HG03045 (cell line): ENCODE measurements at regions not wholly inside any gene's neighbourhood (a gene's known extent, or its start where the extent isn't known, plus 50 kb on each side); places are given as distances from the start of the nearest gene placed in this dataset.
"Not testable (repeated sequence)": the region's sequence is repeated elsewhere in the genome, so short reads cannot be mapped to it uniquely, and the experiment has no call there.

Experiments used
- ATAC-seq: cut with Tn5 transposase; IDR thresholded peaks from one replicate; pipeline ENCODE4 v1.9.1; 2021; ENCODE audit warnings: mild to moderate bottlenecking, moderate library complexity; ENCODE audit not compliant: unreplicated experiment

DNA sequence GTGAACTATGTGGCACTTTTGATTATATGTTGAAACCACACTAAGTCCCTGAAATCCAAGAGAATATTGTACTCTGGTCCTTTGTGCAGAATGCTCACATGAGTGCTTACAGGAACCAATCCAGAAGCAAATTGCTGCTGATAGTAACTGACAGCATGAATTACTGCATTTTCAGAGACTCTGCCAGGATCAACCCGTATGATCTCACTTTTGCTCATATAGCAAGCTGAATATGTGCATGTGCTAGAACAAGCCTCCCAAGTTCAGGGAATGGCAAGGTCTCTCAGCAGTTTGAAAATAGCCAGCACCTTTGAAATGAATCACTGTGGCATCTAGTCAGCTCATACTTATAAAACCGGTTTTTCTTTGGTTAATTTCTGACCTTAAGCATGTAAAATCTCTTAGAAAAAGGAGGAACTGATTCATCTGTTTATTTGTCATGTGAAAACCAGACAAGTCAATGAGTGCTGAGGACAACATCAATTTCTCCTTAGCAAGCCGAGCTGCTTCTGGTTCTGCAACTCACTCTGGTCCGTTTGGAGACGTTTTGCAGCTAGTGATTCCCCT lies 215.7 kb upstream of the ELL2 start:
- ATAC-seq: peak; percentile 77

GRCh38 chr5:96176022-96176421 lies 214.4 kb upstream of the ELL2 start:
- no peak for ATAC-seq

DNA sequence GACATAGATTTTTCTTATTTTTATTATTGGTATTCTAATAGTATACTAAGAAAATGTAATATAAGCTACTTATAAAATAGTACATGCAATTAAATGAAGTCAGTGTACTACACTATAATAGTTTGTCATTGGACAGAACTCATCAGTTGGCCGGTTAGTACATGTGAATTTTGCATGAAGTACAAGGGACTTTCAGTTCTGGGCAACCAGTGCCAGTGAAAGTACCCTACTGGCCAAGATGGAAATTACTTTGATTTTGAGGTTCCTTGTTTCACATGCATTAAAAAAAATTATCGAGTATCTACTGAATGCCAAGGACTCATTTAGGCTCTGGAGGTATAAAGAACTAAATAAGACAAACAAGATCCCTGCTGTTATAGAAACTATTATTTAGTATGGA lies 213.4 kb upstream of the ELL2 start:
- ATAC-seq: no peak

DNA sequence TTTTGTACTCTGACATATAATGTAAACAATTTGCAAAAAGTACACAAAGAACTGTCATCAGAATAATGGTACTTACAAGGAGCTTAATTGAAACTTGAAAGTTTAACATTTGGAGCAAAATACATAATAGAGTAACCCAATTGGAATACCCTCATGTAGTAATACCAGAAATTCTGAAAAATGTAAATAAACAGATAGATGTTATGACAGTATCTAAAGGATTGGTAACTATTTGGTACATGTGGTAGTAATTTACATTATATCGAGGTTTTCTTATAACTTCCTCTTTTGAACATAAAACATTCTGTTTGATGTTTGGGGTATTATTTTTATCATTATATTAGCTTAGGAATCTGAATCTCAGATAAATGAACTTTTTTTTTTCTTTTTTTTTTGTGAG lies 211.7 kb upstream of the ELL2 start:
- ATAC-seq: no peak

- no peak for ATAC-seq
Observed at GRCh38 chr5:96172436-96172835, 210.8 kb upstream of the ELL2 start.

DNA sequence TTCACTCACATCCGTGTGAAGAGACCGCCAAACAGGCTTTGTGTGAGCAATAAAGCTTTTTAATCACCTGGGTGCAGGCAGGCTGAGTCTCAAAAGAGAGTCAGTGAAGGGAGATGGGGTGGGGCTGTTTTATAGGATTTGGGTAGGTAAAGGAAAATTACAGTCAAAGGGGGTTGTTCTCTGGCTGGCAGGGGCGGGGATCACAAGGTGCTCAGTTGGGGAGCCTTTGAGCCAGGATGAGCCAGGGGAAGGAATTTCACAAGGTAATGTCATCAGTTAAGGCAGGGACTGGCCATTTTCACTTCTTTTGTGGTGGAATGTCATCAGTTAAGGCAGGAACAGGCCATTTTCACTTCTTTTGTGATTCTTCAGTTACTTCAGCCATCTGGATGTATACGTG lies 210.3 kb upstream of the ELL2 start:
- ATAC-seq: not testable (repeated sequence)

DNA sequence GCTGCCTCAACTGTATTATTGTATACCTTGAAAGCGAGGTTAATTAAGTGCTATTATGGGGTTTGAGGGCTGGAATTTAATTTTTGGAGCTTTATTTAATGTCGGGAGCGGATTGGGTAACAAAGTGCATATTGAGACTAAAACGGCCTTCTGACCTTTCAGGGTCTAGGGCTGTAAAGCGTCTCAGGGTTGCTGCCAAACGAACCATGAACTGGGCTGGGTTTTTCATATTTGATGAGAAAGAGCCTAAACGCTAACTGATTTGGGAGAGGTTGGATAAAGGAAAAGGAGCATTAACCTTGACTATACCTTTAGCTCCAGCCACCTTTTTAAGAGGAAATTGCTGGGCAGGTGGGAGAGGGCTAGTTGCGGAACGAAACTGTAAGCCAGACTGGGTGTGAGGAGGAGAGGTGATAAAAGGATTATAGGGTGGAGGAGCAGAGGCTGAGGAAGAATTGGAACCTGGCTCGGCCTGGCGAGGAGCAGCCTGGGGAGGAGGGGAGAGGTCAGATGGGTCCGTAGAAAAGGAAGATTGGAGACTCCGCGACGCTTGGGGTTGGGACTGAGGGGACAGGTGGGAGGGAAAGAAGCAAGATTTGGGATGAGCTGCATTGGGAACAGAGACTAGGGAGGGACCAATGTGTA lies 209.0 kb upstream of the ELL2 start:
- ATAC-seq: not testable (repeated sequence)

GRCh38 chr5:96168833-96169232 lies 207.2 kb upstream of the ELL2 start:
- ATAC-seq: not testable (repeated sequence)

DNA sequence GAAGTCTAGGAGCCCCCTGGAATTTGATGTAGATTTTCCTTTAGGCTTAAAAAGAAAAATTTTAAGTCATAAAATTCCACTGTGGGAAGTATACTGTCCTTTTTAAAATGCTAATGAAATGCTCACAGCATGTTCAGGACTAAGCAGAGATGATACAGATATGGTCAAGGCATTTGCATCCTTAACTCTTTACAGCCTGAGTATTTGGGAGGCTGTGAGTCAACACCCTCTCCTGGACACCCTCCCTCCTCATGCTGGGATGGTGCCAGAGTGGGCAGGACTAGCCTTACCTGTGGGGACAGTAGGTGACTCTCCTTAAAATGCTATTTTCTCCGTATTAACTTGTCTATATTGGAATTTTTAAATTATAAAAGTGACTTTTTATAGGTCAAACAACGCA lies 197.4 kb upstream of the ELL2 start:
- no peak for ATAC-seq

DNA sequence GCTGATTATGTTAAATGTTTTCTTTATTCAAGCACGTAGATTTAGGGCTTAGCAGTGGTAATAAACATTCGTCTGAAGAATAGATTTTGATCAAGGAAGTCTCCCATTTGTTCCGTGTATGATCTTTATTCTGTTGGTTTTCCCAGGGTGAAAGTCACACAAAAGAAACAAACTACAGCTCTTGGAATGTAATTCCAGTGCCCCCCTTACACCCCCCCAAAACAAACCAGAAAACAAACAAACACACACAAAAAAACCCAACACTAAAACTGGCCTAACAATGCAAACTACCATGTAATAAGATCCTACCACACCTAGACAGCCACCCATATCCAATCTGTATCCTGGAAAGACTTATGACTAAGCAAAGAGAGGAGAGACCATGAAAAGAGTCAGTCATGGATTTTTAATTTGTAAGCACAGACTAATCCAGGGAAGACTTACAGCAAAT lies 196.2 kb upstream of the ELL2 start:
- ATAC-seq: no peak

- ATAC-seq: no peak
Observed at GRCh38 chr5:96157077-96157780, 195.6 kb upstream of the ELL2 start.

DNA sequence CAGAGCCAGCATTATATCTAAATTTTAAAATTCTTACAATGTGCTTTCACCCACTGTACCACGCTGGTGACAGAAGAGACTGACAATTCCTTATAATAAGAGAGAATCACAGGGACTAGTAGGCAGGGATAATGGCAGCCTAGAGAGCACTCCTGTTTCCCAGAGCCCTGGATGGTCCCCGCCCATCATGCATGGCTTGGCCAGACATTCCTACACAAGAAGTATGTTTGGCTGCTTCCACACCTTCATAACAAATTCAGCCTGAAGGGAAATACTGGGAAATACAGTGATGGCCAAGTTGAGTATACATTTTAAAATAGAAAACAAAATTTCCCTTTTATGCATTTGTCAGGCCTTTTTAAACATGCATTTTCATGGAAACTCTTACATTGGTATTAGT lies 193.5 kb upstream of the ELL2 start:
- no peak for ATAC-seq

GRCh38 chr5:96151891-96152290 lies 190.2 kb upstream of the ELL2 start:
- ATAC-seq: no peak

DNA sequence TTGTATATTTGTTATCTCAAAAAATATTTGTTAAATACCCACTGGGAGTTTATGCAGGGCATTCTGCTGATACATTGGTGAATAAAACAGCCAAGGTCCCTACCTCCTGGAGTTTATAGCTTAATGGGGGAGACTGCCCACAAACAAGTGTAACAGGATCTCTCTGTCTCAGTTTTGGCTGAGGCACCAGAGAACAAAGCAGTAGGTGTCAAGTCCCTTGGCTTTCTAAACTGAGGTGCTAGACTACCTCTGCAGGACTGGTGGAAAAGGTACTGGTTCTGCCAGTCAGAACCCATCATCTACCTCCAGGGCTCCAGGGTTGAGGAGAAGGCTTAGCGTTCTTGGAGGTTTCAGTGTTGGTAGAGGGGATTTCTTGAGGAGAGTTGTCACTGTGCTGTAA lies 188.4 kb upstream of the ELL2 start:
- no peak for ATAC-seq

GRCh38 chr5:96149546-96149945 lies 187.9 kb upstream of the ELL2 start:
- ATAC-seq: no peak

DNA sequence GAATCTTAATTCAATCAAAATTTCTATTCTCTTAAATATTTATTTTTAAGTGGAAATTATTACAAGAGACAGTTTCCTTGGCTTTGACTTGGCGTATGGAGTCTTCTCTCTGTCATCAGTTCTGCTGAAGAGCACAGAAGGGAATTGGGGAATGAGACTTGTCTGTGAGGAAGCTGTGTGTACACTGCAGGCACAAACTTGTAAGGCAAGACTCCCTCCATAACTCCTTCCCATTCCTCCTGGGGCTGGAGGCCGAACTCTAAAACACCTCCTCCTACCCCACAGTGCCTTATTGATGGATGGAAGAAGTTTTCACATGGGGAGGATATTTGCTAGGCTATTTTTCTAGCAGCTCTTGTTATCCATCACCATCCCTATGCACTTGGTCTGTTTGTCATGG lies 187.4 kb upstream of the ELL2 start:
- no peak for ATAC-seq

- ATAC-seq: no peak
Observed at GRCh38 chr5:96148376-96148775, 186.7 kb upstream of the ELL2 start.

DNA sequence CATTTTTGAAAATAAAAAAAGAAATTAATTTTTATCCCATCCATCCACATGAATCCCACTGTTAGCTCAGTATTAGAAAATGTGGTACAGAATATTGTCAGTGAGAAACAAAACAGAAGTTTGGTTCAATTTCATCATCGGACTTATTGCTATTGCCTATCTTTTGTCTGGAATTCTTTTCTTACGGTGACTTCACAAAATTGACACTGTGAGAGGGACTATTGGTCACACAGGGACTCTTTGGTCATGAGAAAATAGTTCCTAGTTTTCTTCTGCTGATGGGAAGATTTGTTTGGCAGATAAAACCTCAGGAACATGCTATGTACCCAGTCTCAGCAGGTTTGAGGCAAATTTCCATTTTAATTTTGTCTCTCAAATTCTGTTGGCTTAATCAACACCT lies 186.2 kb upstream of the ELL2 start:
- no peak for ATAC-seq

- peak; percentile 80 for ATAC-seq
Observed at GRCh38 chr5:96146675-96147074, 185.0 kb upstream of the ELL2 start.

- no peak for ATAC-seq
Observed at GRCh38 chr5:96144289-96144688, 182.6 kb upstream of the ELL2 start.

DNA sequence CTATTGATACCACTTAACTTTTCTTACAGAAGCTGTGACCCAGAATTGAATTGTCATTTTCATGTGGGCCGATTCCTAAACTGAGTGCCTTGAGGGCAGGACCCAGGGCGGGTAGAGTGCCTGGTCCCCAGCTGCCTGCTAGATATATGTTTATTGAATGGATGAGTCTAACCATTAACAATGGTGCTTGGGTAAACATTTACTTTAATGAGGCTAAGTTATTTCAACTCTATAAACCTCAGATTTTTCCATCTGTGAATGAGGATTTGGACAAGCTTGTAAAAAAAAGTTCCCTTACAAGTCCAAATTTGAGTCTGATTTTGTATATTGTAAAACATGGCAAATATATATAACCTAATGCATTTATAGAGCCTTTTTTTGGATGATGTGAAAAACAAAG lies 181.8 kb upstream of the ELL2 start:
- ATAC-seq: no peak

GRCh38 chr5:96142786-96143434 lies 181.3 kb upstream of the ELL2 start:
- no peak for ATAC-seq
